PFSK-1 (cell line): ENCODE measurements at regions not wholly inside any gene's neighbourhood (a gene's known extent, or its start where the extent isn't known, plus 50 kb on each side); places are given as distances from the start of the nearest gene placed in this dataset.

Source experiments
- FOXP2 ChIP-seq: optimal IDR thresholded peaks from 2 replicates; pipeline ENCODE3; 2011; ENCODE audit warnings: borderline replicate concordance, control low read depth, inconsistent platforms; ENCODE audit not compliant: insufficient read depth; ENCODE audit errors: extremely low read length, extremely low read depth
- POLR2AphosphoS5 ChIP-seq: IDR thresholded peaks from 2 replicates; pipeline ENCODE4 v1.6.1; 2012; ENCODE audit warnings: low read depth, mild to moderate bottlenecking, control low read depth, low read length, moderate library complexity
- SIN3A ChIP-seq: IDR thresholded peaks from 2 replicates; pipeline ENCODE4 v1.6.1; 2012; ENCODE audit warnings: mild to moderate bottlenecking, low read length, moderate library complexity, borderline replicate concordance; ENCODE audit not compliant: insufficient read depth
- TAF1 ChIP-seq: IDR thresholded peaks from 2 replicates; pipeline ENCODE4 v1.6.1; 2012; ENCODE audit warnings: low read length, control low read depth, borderline replicate concordance; ENCODE audit not compliant: insufficient read depth
- TF ChIP-seq, protein P1 (sequence below), 2 experiments: IDR thresholded peaks; 2 replicates each; pipeline versions ENCODE4 v1.6.1 to v1.8.0; 2011 to 2012; ENCODE audit warnings: low read depth in 2 of 2, low read length in 2 of 2, control low read depth in 1 of 2, inconsistent platforms in 1 of 2, mild to moderate bottlenecking in 1 of 2, moderate library complexity in 1 of 2; ENCODE audit not compliant: insufficient read depth in 1 of 2

DNA sequence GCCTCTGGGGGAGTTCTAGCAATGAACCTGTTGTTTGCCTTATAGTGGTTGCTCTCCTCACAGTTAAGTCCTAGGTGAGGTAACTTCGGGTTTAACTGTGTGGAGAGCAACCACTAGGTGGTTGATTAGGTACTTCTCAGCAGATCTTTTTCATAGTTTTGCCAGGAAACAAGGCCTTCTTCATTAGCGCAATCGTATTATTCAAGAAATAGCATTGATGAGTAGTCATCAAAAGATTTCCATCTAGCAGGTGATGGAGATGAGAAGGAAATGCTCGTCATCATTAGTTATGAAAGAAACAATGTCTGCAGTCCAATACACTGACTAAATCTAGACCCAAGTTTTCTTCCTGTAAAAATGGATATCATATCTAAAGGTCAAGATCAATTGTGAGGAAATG, 923.3 kb downstream of the AACS start:
- TF ChIP-seq FOXP2 (no peak), TAF1 (no peak), SIN3A (no peak), POLR2AphosphoS5 (no peak)
- TF ChIP-seq, protein P1, sequence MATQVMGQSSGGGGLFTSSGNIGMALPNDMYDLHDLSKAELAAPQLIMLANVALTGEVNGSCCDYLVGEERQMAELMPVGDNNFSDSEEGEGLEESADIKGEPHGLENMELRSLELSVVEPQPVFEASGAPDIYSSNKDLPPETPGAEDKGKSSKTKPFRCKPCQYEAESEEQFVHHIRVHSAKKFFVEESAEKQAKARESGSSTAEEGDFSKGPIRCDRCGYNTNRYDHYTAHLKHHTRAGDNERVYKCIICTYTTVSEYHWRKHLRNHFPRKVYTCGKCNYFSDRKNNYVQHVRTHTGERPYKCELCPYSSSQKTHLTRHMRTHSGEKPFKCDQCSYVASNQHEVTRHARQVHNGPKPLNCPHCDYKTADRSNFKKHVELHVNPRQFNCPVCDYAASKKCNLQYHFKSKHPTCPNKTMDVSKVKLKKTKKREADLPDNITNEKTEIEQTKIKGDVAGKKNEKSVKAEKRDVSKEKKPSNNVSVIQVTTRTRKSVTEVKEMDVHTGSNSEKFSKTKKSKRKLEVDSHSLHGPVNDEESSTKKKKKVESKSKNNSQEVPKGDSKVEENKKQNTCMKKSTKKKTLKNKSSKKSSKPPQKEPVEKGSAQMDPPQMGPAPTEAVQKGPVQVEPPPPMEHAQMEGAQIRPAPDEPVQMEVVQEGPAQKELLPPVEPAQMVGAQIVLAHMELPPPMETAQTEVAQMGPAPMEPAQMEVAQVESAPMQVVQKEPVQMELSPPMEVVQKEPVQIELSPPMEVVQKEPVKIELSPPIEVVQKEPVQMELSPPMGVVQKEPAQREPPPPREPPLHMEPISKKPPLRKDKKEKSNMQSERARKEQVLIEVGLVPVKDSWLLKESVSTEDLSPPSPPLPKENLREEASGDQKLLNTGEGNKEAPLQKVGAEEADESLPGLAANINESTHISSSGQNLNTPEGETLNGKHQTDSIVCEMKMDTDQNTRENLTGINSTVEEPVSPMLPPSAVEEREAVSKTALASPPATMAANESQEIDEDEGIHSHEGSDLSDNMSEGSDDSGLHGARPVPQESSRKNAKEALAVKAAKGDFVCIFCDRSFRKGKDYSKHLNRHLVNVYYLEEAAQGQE (IDR thresholded peaks at IDR 0.05; ENCODE audit: insufficient read depth in 1 of 2, low read depth in 2 of 2, low read length in 2 of 2), result no peak

- TF ChIP-seq SIN3A (no peak), FOXP2 (no peak), TAF1 (no peak), POLR2AphosphoS5 (no peak)
- TF ChIP-seq, protein P1 (IDR thresholded peaks at IDR 0.05; ENCODE audit: insufficient read depth in 1 of 2, low read depth in 2 of 2, low read length in 2 of 2), result no peak
Measured at GRCh38 chr12:125989696-125990095, 924.5 kb downstream of the AACS start.

DNA sequence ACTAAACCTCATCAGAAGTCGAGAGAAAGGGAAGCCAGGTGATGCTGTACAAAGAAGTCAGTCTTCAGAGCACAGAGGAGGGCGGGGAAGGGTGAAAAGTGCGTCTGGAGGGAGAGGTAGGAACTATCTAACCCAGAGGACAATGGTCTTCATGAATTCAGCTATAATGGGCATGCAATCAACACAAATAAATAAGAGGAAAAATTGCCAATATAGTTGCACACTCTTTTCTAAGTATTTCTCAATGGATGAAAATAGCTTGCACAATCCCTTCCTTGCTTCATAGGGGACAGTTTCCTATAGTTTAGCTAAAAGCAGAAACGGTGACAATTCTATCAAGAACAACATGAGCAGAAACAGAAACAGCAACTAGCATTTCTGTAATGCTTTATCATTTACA, 931.2 kb downstream of the AACS start:
- TF ChIP-seq TAF1, result no peak
- TF ChIP-seq, protein P1 (IDR thresholded peaks at IDR 0.05; ENCODE audit: insufficient read depth in 1 of 2, low read depth in 2 of 2, low read length in 2 of 2), result no peak
- TF ChIP-seq POLR2AphosphoS5, result no peak
- TF ChIP-seq FOXP2, result no peak
- TF ChIP-seq SIN3A, result no peak

- TF ChIP-seq SIN3A (no peak), POLR2AphosphoS5 (no peak), TAF1 (no peak), FOXP2 (no peak)
- TF ChIP-seq, protein P1 (IDR thresholded peaks at IDR 0.05; ENCODE audit: insufficient read depth in 1 of 2, low read depth in 2 of 2, low read length in 2 of 2), result no peak
Measured at GRCh38 chr12:125999628-126000027, 934.4 kb downstream of the AACS start.

DNA sequence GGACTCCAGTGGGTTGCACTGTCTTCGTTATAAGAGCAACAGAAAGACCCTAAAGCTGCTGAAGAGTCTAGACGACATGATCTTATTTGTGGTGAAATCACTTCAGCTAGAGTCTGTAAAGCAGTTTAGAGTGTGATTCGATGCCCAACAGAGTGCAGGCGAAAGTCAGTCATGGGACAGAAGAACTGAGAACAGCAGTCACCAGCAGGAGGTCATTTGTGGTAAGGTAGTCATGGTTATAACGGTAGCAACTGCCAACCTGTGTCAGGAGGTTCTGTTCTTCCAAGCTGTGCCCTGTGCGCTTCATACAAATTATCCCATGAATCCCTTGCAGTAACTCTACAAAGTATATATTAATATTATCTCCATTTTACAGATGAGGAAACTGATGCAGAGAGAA, 954.1 kb downstream of the AACS start:
- TF ChIP-seq SIN3A (no peak), TAF1 (no peak), FOXP2 (no peak), POLR2AphosphoS5 (no peak)
- TF ChIP-seq, protein P1 (IDR thresholded peaks at IDR 0.05; ENCODE audit: insufficient read depth in 1 of 2, low read depth in 2 of 2, low read length in 2 of 2), result no peak
